D721Med (cell line): ENCODE measurements at regions not wholly inside any gene's neighbourhood (a gene's known extent, or its start where the extent isn't known, plus 50 kb on each side); places are given as distances from the start of the nearest gene placed in this dataset.

ENCODE experiments used
- DNase-seq: peaks from one replicate; pipeline ENCODE4 v3.0.0; 2011; ENCODE audit warnings: low spot score; ENCODE audit not compliant: insufficient read length
- FAIRE-seq: peaks from 2 replicates; lab custom pipeline; 2011; peaks lifted over from hg19 to GRCh38; lab: Jason Lieb, UNC
- TF ChIP-seq, protein P1 (sequence below): IDR thresholded peaks from 2 replicates; pipeline ENCODE4 v1.5.1; 2012; ENCODE audit warnings: mild to moderate bottlenecking, control low read depth; ENCODE audit not compliant: insufficient read depth; ENCODE audit errors: missing control alignments

GRCh38 chr1:58836408-58836807, 52.6 kb upstream of the JUN start:
- FAIRE-seq = no peak
- TF ChIP-seq, protein P1, sequence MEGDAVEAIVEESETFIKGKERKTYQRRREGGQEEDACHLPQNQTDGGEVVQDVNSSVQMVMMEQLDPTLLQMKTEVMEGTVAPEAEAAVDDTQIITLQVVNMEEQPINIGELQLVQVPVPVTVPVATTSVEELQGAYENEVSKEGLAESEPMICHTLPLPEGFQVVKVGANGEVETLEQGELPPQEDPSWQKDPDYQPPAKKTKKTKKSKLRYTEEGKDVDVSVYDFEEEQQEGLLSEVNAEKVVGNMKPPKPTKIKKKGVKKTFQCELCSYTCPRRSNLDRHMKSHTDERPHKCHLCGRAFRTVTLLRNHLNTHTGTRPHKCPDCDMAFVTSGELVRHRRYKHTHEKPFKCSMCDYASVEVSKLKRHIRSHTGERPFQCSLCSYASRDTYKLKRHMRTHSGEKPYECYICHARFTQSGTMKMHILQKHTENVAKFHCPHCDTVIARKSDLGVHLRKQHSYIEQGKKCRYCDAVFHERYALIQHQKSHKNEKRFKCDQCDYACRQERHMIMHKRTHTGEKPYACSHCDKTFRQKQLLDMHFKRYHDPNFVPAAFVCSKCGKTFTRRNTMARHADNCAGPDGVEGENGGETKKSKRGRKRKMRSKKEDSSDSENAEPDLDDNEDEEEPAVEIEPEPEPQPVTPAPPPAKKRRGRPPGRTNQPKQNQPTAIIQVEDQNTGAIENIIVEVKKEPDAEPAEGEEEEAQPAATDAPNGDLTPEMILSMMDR = no peak
- DNase-seq = no peak

DNA sequence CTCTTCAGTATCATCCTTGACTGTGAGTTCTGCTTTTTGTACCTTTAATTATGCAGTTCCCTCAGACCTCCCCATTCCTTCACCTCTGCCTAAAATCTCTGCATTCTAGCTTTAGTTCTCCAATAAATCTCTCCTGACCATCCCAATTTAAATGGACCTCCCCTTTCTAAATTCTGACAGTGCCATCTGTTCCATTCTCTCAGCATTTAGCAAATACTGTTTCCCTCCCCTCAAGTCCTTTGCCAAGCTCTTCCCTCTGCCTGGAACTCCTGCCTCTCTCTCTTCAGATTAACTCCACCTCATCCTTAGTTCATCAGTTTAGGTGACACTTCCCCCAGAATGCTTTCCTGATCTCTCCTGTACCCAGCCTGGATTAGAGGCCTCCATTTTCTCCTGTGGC, 54.0 kb upstream of the JUN start:
- DNase-seq (no peak), FAIRE-seq (no peak)
- TF ChIP-seq, protein P1 = no peak

DNA sequence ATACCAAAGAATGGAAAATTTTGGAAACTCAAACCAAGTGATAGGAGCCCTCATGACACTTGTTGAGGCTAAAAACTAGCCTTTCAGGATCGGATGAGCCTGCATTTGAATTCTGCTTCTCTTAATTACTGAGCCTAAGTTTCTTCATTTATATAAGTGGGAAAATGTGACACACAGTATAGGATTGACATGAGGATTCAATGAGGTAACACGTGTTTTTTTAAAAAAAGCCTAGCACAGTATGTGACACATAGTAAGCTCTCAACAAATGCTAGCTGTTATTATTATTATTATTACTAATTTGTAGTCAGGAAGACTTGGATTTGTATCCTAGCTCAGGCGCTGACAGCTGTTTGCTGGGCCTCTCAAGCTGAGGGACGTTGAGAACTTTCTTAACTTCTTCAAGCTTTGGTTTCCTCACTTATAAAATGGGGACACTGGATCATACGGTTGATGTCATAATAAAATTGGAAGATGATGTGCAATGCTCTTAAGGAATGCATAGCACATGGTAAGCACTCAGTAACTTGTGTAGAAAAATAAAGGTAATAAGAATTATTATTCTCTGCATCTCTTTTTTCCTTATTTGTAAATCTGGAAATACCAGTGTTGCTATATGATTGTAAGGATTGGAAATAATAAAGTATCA, 55.4 kb upstream of the JUN start:
- FAIRE-seq = no peak
- TF ChIP-seq, protein P1 = no peak
- DNase-seq = no peak

DNA sequence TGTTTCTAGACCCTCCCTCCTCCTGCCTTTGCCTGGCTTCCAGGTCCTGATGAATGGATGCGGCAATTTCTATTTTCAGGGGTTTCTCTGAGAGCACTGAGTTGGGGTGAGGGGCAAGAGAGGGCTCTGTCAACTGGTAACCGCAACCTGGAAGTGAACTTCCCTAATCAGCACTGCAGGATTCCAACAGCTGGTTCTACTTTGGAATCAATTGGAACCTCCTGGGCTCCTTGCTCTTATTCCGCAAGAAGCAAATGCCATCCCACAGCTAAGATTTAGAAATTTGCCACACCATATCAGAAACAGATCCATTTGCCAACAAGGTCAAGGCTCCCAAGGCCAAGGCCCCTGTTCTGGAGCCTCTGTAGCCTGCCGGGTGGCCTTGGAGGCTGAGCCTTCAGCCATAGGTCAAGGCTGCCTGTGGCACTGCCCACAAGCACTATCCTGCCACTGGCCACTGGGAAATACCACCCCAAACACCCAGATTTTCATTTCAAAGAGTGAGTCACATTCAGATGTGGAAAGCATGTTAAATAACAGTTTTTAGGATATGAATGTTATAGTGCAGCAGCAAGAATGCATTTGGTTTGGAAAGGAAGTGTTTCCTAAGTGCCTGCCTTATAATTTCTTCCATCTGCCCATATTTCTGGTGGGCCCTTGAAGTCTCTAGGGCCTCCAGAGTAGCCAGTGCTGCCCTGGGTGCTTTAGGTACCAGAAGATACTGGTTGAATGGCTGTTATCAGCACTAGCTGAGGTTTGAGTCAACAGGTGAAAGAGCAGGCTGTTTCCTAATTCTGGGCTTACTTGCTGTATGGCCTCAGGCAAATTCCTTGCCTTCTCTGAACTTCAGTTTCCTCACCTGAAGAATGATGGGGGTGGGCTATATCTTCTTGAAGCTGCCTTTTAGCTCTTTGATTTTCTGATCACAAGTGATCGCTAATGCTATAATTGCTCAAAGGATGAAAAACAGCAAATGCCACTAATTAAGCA, 56.3 kb upstream of the JUN start:
- DNase-seq (no peak), FAIRE-seq (no peak)
- TF ChIP-seq, protein P1 = no peak

GRCh38 chr1:58841455-58841854, 57.6 kb upstream of the JUN start:
- no peak for DNase-seq

GRCh38 chr1:58842941-58843340, 59.1 kb upstream of the JUN start:
- TF ChIP-seq, protein P1 = no peak
- DNase-seq (no peak), FAIRE-seq (no peak)

More at GRCh38 chr1:58841455-58841854, 57.6 kb upstream of the JUN start:
- FAIRE-seq = no peak
- TF ChIP-seq, protein P1 = peak; percentile 17
